GM19035 (cell line): ENCODE measurements at regions not wholly inside any gene's neighbourhood (a gene's known extent, or its start where the extent isn't known, plus 50 kb on each side); places are given as distances from the start of the nearest gene placed in this dataset.
A peak's percentile ranks its signal among the peaks of the same experiment; 100 is the strongest.

Source experiments
- ATAC-seq: cut with Tn5 transposase; IDR thresholded peaks from one replicate; pipeline ENCODE4 v1.9.1; 2021; ENCODE audit not compliant: unreplicated experiment

DNA sequence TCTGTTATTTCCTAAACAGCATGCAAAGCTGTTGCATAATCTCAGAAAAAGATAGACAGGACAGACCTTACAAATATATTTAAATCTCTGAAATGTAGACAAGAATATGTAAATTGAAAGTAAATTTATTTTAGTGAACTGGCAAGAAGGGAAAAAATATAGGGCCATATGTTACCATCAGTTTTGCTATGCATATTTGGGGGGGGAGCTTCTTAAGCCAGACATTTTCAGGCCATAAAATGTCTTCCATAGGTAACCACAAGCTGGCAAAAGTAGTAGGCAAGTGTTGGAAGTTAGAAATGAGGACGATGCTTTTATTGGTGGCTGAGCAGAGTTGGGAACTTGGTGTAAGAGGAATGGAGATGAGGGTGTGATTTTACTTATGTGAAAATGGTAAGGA is 272.0 kb upstream of the CXXC4 start:
- ATAC-seq = no peak

- ATAC-seq = peak; percentile 80
Observed at GRCh38 chr4:104772849-104773248, 278.2 kb upstream of the CXXC4 start.

- ATAC-seq = no peak
Observed at GRCh38 chr4:104795264-104795939, 300.7 kb upstream of the CXXC4 start.

DNA sequence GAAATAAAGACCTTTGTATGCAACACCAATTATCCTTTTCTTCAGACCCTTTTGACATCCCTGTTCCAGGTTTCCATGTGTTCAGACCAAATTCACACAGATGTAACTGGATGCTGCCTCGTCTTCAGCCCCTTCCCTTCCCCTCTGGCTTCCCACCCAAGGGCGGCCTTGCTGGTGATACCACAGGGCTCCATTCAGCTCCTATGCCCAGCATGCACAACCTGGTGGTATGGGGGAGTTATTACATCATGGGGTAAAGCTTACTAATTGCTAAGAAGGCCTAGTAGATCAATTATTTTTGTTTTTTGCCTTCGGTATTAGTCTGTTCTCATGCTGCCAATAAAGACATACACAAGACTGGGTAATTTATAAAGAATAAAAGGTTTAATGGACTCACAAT is 317.0 kb upstream of the CXXC4 start:
- no peak for ATAC-seq

- ATAC-seq = peak; percentile 66
Observed at GRCh38 chr4:104815665-104816064, 321.0 kb upstream of the CXXC4 start.

- peak; percentile 53 for ATAC-seq
Observed at GRCh38 chr4:104818579-104818978, 323.9 kb upstream of the CXXC4 start.

- ATAC-seq = no peak
Observed at GRCh38 chr4:104826171-104826570, 320.5 kb upstream of the TET2 start.

GRCh38 chr4:104829761-104830160 is 316.9 kb upstream of the TET2 start:
- ATAC-seq = no peak

- no peak for ATAC-seq
Observed at GRCh38 chr4:104848597-104849225, 298.0 kb upstream of the TET2 start.

- no peak for ATAC-seq
Observed at GRCh38 chr4:104859601-104860237, 287.0 kb upstream of the TET2 start.

DNA sequence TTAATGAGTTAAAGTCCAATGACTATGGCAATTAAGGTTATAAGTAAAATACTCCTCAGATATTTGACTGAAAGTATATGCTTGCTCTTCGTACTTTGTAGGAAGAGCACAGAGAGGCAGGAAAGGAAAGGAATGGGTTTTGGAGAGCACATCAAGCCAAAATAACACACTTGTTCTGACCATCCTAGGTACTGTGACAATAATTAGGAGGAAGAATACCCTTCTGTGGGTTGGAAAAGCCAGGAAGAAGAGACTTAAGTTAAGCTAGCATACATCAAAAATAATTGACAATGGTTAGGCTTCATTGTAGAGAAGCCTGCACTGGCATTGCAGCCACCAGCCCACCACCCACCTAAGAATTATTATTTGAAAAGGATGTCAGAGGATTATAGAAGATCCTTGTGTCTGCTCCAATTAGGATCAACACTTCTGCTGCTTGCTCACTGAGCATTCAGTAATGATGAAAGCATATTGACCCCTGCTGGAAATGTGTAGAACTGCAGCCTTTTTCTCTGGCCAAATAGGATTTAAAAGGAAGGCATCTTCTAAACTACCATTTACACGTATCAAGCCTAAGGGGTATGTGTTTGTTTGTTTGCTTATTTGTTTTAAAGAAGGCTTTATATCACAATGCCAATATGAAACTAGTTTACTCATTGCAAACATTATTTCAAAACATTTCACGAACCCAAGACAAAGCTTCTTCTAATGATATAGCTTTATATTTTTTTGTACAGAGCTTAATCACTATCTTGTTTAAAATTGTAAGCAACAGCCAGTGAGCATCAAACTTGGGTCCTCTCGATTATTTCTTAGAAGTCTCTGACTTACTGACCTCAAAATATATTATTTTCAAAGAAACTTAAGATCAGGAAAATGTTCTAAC is 286.2 kb upstream of the TET2 start:
- ATAC-seq = peak; percentile 89

- ATAC-seq = no peak
Observed at GRCh38 chr4:104866809-104867208, 279.9 kb upstream of the TET2 start.

DNA sequence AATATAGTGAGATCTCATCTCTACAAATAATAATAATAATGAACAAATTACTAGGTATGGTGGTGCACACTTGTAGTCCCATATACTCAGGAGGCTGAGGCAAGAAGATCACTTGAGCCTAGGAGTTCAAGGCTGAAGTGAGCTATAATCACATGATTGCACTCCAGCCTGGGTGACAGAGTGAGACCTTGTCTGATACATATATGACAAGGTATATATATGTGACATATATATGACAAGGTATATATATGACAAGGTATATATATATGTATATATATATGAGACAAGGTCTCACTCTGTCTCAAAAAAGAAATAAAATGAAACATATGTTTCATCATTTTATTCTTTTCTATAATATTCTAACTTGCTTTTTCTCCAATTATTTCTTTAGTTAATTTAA is 278.1 kb upstream of the TET2 start:
- ATAC-seq = peak; percentile 23

- peak; percentile 97 for ATAC-seq
Observed at GRCh38 chr4:104868958-104869357, 277.7 kb upstream of the TET2 start.

GRCh38 chr4:104869831-104870230 is 276.8 kb upstream of the TET2 start:
- ATAC-seq = no peak

- no peak for ATAC-seq
Observed at GRCh38 chr4:104870495-104871233, 276.0 kb upstream of the TET2 start.

DNA sequence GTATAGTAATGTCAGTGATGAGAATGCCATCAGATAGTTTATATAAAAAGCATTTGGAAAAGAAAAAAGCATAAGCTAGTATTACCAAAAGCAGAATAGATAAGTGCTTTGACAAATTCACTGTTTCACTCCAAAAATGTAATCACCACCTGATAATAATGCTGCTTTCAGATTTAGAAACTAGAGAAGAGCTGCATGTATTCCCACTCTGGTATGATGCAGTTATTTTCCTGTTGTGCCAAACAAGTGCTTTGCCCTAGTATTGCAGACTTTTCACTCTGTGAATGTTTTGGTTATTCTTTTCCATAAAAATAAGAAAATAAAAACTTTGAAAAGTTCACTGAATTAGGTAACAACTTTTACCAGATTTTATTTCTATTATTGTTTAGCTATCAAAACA is 267.7 kb upstream of the TET2 start:
- ATAC-seq = no peak

DNA sequence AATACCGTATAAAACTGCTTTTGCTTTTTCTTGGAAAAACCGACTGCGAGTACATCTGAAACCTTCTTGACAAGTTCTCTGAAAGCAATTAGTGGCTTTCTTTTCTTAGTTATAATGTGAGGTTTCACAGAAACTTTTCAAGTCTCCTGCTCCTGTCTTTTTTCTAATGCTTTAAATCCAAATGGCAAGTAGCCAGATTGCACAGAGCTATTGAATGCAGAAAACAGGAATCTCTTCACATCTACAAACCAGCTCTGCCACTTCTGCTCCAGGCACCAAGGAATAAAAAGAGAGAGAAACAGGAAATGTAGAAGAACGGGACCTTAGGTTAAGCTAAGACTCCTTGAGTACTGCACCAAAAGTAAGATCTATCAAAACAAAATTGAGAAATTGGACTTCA is 267.3 kb upstream of the TET2 start:
- ATAC-seq = no peak

- no peak for ATAC-seq
Observed at GRCh38 chr4:104879854-104880253, 266.8 kb upstream of the TET2 start.

- no peak for ATAC-seq
Observed at GRCh38 chr4:104881136-104881886, 265.4 kb upstream of the TET2 start.
